ENCODE measurements at regions not wholly inside any gene's neighbourhood (a gene's known extent, or its start where the extent isn't known, plus 50 kb on each side); places are given as distances from the start of the nearest gene placed in this dataset.
"Not testable (repeated sequence)": the region's sequence is repeated elsewhere in the genome, so short reads cannot be mapped to it uniquely, and the experiment has no call there.

- Histone ChIP-seq H3K36me3 (no peaks in the 10 kb centered on the region), H3K27ac (peak overlapping the region in 1 of 8 donors; percentile 22), H3K27me3 (replicated peaks in 1 of 7) (no peaks in the 10 kb centered on the region), H3K4me1 (no peaks in the 10 kb centered on the region), H3K9me3 (no peaks in the 10 kb centered on the region), H3K4me3 (no peak overlapping the region)
- no peak for DNase-seq
- intact Hi-C loops (cut with DNase I; ENCODE audit: low total_unique reads): no loop called here
- WGBS, 5 donors: 35 to 69% (median 53%) methylated on average over 2 of the region's 2 CpGs
- TF ChIP-seq POLR2AphosphoS5 (IDR thresholded peaks at IDR 0.05): no peak
- no peak for TF ChIP-seq CTCF (IDR thresholded peaks at IDR 0.05 in 8 of 11, conservative IDR thresholded peaks at IDR 0.05 in 3 of 11)
- TF ChIP-seq POLR2A (IDR thresholded peaks at IDR 0.05): no peak
These were observed 311.7 kb upstream of the HTR2C start for GRCh38 chrX:114272096-114272686.

- H3K4me1 ChIP-seq; H3K27ac ChIP-seq; DNase-seq; intact Hi-C loops (cut with DNase I; ENCODE audit: low total_unique reads); H3K36me3 ChIP-seq; H3K27me3 ChIP-seq (replicated peaks in 1 of 7); H3K4me3 ChIP-seq; H3K9me3 ChIP-seq: not testable (repeated sequence)
- WGBS, 5 donors: 80 to 96% (median 95%) methylated on average over 10 to 21 of the region's 21 CpGs
These were observed 313.5 kb upstream of the HTR2C start for GRCh38 chrX:114270371-114270770.

GRCh38 chrX:114268643-114269042, 315.2 kb upstream of the HTR2C start:
- TF ChIP-seq POLR2A (IDR thresholded peaks at IDR 0.05) (no peak), POLR2AphosphoS5 (IDR thresholded peaks at IDR 0.05) (no peak), CTCF (IDR thresholded peaks at IDR 0.05 in 8 of 11, conservative IDR thresholded peaks at IDR 0.05 in 3 of 11) (no peak)
- intact Hi-C loops (cut with DNase I; ENCODE audit: low total_unique reads): no loop called here
- 38 to 68% (median 49%) methylated on average over 3 of the region's 3 CpGs for WGBS, 5 donors

GRCh38 chrX:114267142-114267541, 316.7 kb upstream of the HTR2C start:
- Histone ChIP-seq H3K36me3 (no peaks in the 10 kb centered on the region), H3K9me3 (no peaks in the 10 kb centered on the region), H3K27ac (no peak overlapping the region), H3K4me3 (no peak overlapping the region), H3K27me3 (replicated peaks in 1 of 7) (no peaks in the 10 kb centered on the region), H3K4me1 (no peaks in the 10 kb centered on the region)
- intact Hi-C loops (cut with DNase I; ENCODE audit: low total_unique reads): no loop called here
- WGBS, 5 donors: 17 to 44% (median 22%) methylated on average over 5 of the region's 5 CpGs
- TF ChIP-seq CTCF (IDR thresholded peaks at IDR 0.05 in 8 of 11, conservative IDR thresholded peaks at IDR 0.05 in 3 of 11) (no peak), POLR2AphosphoS5 (IDR thresholded peaks at IDR 0.05) (no peak), POLR2A (IDR thresholded peaks at IDR 0.05) (no peak)
- DNase-seq: no peak

More at GRCh38 chrX:114268643-114269042, 315.2 kb upstream of the HTR2C start:
- no peaks in the 10 kb centered on the region for H3K36me3 ChIP-seq
- no peaks in the 10 kb centered on the region for H3K9me3 ChIP-seq
- no peaks in the 10 kb centered on the region for H3K27me3 ChIP-seq (replicated peaks in 1 of 7)
- no peaks in the 10 kb centered on the region for H3K4me1 ChIP-seq
- no peak overlapping the region for H3K27ac ChIP-seq
- H3K4me3 ChIP-seq: no peak overlapping the region
- no peak for DNase-seq

- Histone ChIP-seq H3K36me3 (no peaks in the 10 kb centered on the region), H3K4me3 (no peak overlapping the region), H3K9me3 (no peaks in the 10 kb centered on the region), H3K27ac (no peak overlapping the region), H3K4me1 (no peaks in the 10 kb centered on the region), H3K27me3 (replicated peaks in 1 of 7) (no peaks in the 10 kb centered on the region)
- no peak for DNase-seq
- WGBS, 5 donors: 28 to 50% (median 42%) methylated on average over 3 of the region's 3 CpGs
- intact Hi-C loops (cut with DNase I; ENCODE audit: low total_unique reads): no loop called here
- TF ChIP-seq CTCF (IDR thresholded peaks at IDR 0.05 in 8 of 11, conservative IDR thresholded peaks at IDR 0.05 in 3 of 11) (no peak), POLR2AphosphoS5 (IDR thresholded peaks at IDR 0.05) (no peak), POLR2A (IDR thresholded peaks at IDR 0.05) (no peak)
These were observed 331.7 kb upstream of the HTR2C start for GRCh38 chrX:114252186-114252585.
